PC-9 (cell line): ENCODE measurements at regions not wholly inside any gene's neighbourhood (a gene's known extent, or its start where the extent isn't known, plus 50 kb on each side); places are given as distances from the start of the nearest gene placed in this dataset.
"Not testable (repeated sequence)": the region's sequence is repeated elsewhere in the genome, so short reads cannot be mapped to it uniquely, and the experiment has no call there.

ENCODE experiments used
- BruUV-seq: library from RNA; stranded (reverse); fragments of 400-500 nt; replicated peaks from 2 replicates; lab custom pipeline; 2021; lab: Mats Ljungman, UMichigan
- CTCF ChIA-PET: fragments of 300-600 bp; sonication (Branson Sonifier 250); formaldehyde crosslinking; loops from one replicate; lab custom pipeline; 2022; ENCODE audit warnings: antibody characterized with exemption; lab: Charles Lee
- POLR2A ChIA-PET: fragments of 300-600 bp; sonication (Branson Sonifier 250); formaldehyde crosslinking; loops from one replicate; lab custom pipeline; 2022; ENCODE audit warnings: antibody characterized with exemption; ENCODE audit not compliant: unreplicated experiment; lab: Charles Lee
- DNase-seq, 2 experiments: peaks; one replicate each; pipeline versions ENCODE4 v3.0.0 to v3.0.0-alpha.2; 2015 to 2022; ENCODE audit warnings: mixed read lengths in 1 of 2
- H2AFZ ChIP-seq: fragments of 200-600 bp; sonication (generic); 2 replicates; pipeline ENCODE4 v1.8.1; 2017; ENCODE audit warnings: antibody characterized with exemption
- H3F3A ChIP-seq: fragments of 200-600 bp; sonication (generic); 2 replicates; pipeline ENCODE4 v1.8.1; 2017; ENCODE audit warnings: antibody characterized with exemption, mild to moderate bottlenecking, low read depth; ENCODE audit not compliant: insufficient read depth
- H3K27ac ChIP-seq: fragments of 200-600 bp; sonication (generic); 2 replicates; pipeline ENCODE4 v1.6.1; 2016; ENCODE audit warnings: mixed run types
- H3K27me3 ChIP-seq: fragments of 200-600 bp; sonication (generic); 2 replicates; pipeline ENCODE4 v1.6.1; 2016; ENCODE audit warnings: low read depth, mixed run types; ENCODE audit not compliant: insufficient read depth
- H3K36me3 ChIP-seq: fragments of 200-600 bp; sonication (generic); 2 replicates; pipeline ENCODE4 v1.6.1; 2016; ENCODE audit warnings: low read depth, mixed run types
- H3K4me1 ChIP-seq: fragments of 200-600 bp; sonication (generic); replicated peaks from 2 replicates; pipeline ENCODE4 v1.6.1; 2016; ENCODE audit warnings: mixed run types; ENCODE audit not compliant: insufficient read depth
- H3K4me2 ChIP-seq: fragments of 200-600 bp; sonication (generic); 2 replicates; pipeline ENCODE4 v1.6.1; 2017; ENCODE audit warnings: mixed run types
- H3K4me3 ChIP-seq: fragments of 200-600 bp; sonication (generic); 2 replicates; pipeline ENCODE4 v1.6.1; 2016; ENCODE audit warnings: mixed run types
- H3K79me2 ChIP-seq: fragments of 200-600 bp; sonication (generic); 2 replicates; pipeline ENCODE4 v1.6.1; 2017; ENCODE audit warnings: low read depth, mixed run types
- H3K9me2 ChIP-seq: fragments of 200-600 bp; sonication (generic); 2 replicates; pipeline ENCODE4 v1.8.1; 2017; ENCODE audit warnings: mild to moderate bottlenecking; ENCODE audit not compliant: insufficient read depth
- H3K9me3 ChIP-seq: fragments of 200-600 bp; sonication (generic); 2 replicates; pipeline ENCODE4 v1.8.1; 2016; ENCODE audit warnings: low read depth; ENCODE audit not compliant: insufficient read depth
- H4K20me1 ChIP-seq: fragments of 200-600 bp; sonication (generic); 2 replicates; pipeline ENCODE4 v1.8.1; 2017; ENCODE audit not compliant: insufficient read depth
- intact Hi-C: fragments of 100-400 bp; cut with micrococcal nuclease; formaldehyde crosslinking; loops from one replicate; pipeline ENCODE4 v1.10.0; 2022; ENCODE audit not compliant: unreplicated experiment

- BruUV-seq, H3K27ac ChIP-seq, H3K4me2 ChIP-seq, H3F3A ChIP-seq, H2AFZ ChIP-seq, H3K4me3 ChIP-seq, H4K20me1 ChIP-seq, POLR2A ChIA-PET, DNase-seq, CTCF ChIA-PET, H3K36me3 ChIP-seq, intact Hi-C loops, H3K4me1 ChIP-seq, H3K27me3 ChIP-seq, H3K9me2 ChIP-seq, H3K9me3 ChIP-seq, H3K79me2 ChIP-seq: not testable (repeated sequence)
Measured at GRCh38 chr1:149646360-149647017, 62.8 kb downstream of the PPIAL4C start.

DNA sequence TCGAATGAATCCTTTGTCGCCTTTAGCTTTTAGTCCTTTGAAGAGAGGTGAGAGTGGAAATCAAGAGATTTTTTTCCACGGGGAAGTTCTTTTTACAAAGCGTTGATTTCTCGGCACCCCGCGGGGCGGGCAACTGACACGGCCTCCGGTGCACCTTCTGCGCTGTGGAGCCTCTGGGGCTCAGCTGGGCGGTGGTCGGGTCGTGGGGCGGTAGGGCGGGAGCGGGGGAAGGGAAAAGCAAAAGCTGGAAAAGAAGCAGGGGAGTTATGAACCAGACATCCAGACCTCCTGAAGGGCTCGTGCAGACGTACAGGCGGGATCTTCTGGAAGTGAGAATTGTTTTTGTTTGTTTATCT lies 63.3 kb downstream of the PPIAL4C start:
- H3K27me3 ChIP-seq, H4K20me1 ChIP-seq, H2AFZ ChIP-seq, BruUV-seq, H3K4me2 ChIP-seq, H3K9me3 ChIP-seq, POLR2A ChIA-PET, H3K79me2 ChIP-seq, H3K36me3 ChIP-seq, H3F3A ChIP-seq, CTCF ChIA-PET, DNase-seq, H3K27ac ChIP-seq, H3K9me2 ChIP-seq, intact Hi-C loops, H3K4me1 ChIP-seq, H3K4me3 ChIP-seq: not testable (repeated sequence)

DNA sequence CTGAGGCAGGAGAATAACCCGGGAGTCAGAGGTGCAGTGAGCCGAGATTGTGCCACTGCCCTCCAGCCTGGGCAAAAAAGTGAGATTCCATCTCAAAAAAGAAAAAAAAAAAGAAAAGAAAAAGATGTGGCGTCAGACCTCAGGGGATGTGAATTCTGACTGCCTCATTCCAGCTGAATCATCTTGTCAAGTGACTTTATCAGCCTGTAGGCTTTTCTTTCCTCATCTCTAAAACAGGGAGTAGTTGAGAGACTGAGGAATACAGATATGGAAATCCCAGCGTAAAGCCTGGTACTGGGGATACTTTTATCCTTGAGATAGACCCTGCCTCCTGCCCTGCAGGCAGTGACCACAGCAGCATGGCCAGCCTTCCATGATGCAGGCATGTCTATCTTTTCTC lies 74.1 kb downstream of the PPIAL4C start:
- H3K79me2 ChIP-seq, H3K27ac ChIP-seq, CTCF ChIA-PET, POLR2A ChIA-PET, H3K9me2 ChIP-seq, intact Hi-C loops, BruUV-seq, DNase-seq, H3K27me3 ChIP-seq, H3K9me3 ChIP-seq, H3K36me3 ChIP-seq, H3K4me2 ChIP-seq, H2AFZ ChIP-seq, H3F3A ChIP-seq, H3K4me3 ChIP-seq, H4K20me1 ChIP-seq, H3K4me1 ChIP-seq: not testable (repeated sequence)

DNA sequence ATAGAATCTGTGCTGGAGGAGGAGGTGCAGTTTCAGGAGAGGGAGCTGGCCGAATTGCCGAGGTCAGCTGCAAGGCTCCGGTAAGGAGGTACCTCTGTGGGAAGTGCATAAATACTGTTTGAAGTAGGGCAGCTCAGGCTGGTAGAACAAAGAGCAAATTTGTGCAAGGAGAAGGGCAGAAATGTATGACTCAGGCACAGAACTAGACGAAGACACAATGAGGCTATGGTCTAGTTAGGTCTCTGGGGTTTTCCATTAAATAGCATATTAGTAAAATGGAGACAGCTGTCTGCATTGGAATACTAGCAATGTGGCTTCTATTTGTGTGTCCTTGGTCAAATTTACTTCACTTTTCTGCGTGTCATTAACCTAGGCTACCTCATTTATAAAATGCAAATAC lies 74.5 kb downstream of the PPIAL4C start:
- H3F3A ChIP-seq, intact Hi-C loops, H3K9me3 ChIP-seq, DNase-seq, H3K4me1 ChIP-seq, H3K9me2 ChIP-seq, BruUV-seq, H3K27me3 ChIP-seq, H4K20me1 ChIP-seq, POLR2A ChIA-PET, H3K4me2 ChIP-seq, H3K27ac ChIP-seq, H3K79me2 ChIP-seq, CTCF ChIA-PET, H2AFZ ChIP-seq, H3K4me3 ChIP-seq, H3K36me3 ChIP-seq: not testable (repeated sequence)

GRCh38 chr1:149664624-149665023 lies 81.0 kb downstream of the PPIAL4C start:
- H3K36me3 ChIP-seq, H4K20me1 ChIP-seq, intact Hi-C loops, H3F3A ChIP-seq, H3K79me2 ChIP-seq, H3K4me3 ChIP-seq, CTCF ChIA-PET, H3K27ac ChIP-seq, H3K27me3 ChIP-seq, H3K4me2 ChIP-seq, H2AFZ ChIP-seq, H3K9me2 ChIP-seq, H3K4me1 ChIP-seq, POLR2A ChIA-PET, H3K9me3 ChIP-seq, BruUV-seq: not testable (repeated sequence)
- peak in 1 of 2 experiments; percentile 35 for DNase-seq

DNA sequence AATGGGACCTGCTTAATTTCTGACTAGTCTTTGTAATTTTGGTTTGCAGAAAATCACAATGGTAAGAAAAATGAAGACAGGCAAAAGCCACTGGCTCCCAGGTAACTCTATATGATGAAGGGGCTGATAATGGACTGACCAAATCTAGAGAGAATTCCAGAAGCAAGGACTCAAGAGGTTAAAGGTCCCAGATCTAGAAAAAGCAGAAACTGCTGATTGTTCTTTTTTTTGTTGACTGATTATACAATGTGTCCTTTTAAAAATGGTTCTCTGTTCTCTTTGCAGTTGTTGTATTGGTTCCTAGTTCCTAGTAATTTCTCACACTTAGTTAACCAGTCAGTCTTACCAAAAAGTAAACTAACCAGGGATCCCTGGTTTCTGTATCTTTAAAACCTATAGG lies 81.4 kb downstream of the PPIAL4C start:
- H3K36me3 ChIP-seq, H3K4me1 ChIP-seq, POLR2A ChIA-PET, H3K4me2 ChIP-seq, H3K4me3 ChIP-seq, intact Hi-C loops, CTCF ChIA-PET, H3K27me3 ChIP-seq, H4K20me1 ChIP-seq, H3F3A ChIP-seq, BruUV-seq, H3K27ac ChIP-seq, H2AFZ ChIP-seq, DNase-seq, H3K9me2 ChIP-seq, H3K79me2 ChIP-seq, H3K9me3 ChIP-seq: not testable (repeated sequence)

- H3K27me3 ChIP-seq, H3F3A ChIP-seq, H3K36me3 ChIP-seq, H3K79me2 ChIP-seq, POLR2A ChIA-PET, H3K4me3 ChIP-seq, CTCF ChIA-PET, H4K20me1 ChIP-seq, H3K4me1 ChIP-seq, H2AFZ ChIP-seq, intact Hi-C loops, H3K9me3 ChIP-seq, H3K9me2 ChIP-seq, BruUV-seq, H3K4me2 ChIP-seq, DNase-seq, H3K27ac ChIP-seq: not testable (repeated sequence)
Measured at GRCh38 chr1:149665528-149665927, 81.9 kb downstream of the PPIAL4C start.
